HT1080 (cell line): ENCODE measurements at regions not wholly inside any gene's neighbourhood (a gene's known extent, or its start where the extent isn't known, plus 50 kb on each side); places are given as distances from the start of the nearest gene placed in this dataset.
A peak's percentile ranks its signal among the peaks of the same experiment; 100 is the strongest.
"Not testable (repeated sequence)": the region's sequence is repeated elsewhere in the genome, so short reads cannot be mapped to it uniquely, and the experiment has no call there.

Experiments used
- DNase-seq: peaks from one replicate; pipeline ENCODE4 v3.0.0-alpha.2; 2015; ENCODE audit warnings: low read depth

DNA sequence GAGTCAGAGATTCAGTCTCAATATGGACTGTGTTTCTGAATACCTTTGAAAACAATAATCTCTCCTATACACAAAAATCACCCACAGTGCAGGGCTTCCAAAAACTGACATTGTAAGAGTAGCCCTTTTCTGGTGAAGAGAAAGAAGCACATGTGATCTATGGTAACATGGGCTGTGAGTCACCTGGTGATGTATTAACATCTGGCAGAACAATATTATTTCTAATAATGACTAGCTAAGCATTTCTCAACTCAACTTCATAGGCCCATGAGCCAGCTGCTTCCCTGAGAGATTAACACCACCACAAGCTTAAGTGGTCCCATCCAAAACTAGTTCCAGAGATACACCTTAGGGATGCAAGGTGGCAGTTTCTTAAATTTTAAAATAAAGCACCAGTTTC, 331.0 kb upstream of the NRP1 start:
- DNase-seq, result no peak

- no peak for DNase-seq
Observed at GRCh38 chr10:33664070-33664469, 329.6 kb upstream of the NRP1 start.

DNA sequence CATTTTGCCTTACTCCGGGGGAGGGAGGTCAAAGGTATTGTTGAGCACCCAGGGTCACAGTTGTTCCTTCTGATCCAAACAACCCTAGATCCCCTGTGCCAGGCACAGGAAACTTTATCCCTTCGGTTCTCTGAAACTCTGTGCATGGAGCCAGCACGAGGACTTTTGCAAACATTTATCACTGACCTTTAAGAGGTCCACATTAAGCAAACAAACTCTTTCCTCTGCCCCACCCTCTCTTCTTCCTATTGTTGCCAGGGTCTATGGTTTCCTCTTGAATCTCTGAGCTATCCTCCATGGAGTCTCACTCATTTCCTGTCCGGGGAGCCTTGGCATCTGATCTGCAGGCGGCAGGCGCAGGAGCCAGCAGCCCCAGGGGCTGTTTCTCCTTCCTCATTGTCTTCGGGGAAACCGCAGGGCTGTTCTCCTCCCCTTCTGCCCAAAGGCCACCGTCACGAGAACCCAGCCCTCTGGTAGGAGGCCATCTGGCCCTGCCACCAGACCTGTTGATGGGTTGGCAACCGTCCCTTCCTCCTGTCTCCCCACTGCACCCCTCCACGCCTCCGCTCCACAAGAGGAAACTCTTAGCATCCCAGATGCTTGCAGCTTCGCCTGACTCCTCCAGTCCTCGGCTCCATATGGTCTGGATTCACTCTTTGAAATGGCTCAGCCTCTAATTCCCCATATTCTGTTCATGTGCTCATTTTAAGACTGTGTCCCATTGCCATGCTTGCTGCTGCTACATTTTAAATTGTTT, 327.3 kb upstream of the NRP1 start:
- DNase-seq, result peak; percentile 93

DNA sequence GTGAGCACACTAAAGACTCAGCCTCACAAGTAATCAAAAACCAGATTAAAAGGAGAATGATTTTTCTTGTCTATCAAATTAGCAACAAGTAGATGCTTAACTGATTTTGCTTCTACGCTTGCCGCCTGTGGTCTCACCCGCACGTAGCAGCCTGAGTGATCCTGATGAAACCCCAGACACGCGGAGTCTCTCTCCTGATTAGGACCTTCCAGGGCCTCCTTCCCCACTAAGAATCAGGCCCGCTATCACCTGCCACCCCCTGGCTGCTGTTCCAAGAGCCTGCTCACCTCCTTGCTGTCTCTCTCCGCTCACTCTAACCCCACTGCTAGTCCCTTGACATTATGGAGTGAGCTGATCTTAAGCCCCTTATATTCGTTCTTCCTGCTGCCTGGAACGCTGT, 325.9 kb upstream of the NRP1 start:
- DNase-seq, result no peak

DNA sequence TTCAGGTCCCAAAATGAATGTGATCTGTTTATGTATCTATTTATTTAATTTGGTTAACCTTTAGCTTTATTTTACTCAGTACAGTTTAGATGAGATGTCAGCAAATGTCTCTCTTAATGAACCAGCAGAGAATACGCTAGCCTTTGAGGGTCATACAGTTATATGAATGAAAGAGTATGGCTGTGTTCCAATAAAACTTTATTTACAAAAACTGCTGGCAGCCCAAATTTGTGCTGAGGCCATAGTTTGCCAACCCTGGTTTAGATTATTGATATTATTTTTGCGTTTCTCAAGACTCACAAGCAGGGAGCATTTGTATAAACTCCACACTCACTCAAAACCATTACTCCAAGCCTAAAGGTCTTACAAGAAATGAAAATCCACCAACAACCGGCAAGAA, 323.4 kb upstream of the NRP1 start:
- no peak for DNase-seq

DNA sequence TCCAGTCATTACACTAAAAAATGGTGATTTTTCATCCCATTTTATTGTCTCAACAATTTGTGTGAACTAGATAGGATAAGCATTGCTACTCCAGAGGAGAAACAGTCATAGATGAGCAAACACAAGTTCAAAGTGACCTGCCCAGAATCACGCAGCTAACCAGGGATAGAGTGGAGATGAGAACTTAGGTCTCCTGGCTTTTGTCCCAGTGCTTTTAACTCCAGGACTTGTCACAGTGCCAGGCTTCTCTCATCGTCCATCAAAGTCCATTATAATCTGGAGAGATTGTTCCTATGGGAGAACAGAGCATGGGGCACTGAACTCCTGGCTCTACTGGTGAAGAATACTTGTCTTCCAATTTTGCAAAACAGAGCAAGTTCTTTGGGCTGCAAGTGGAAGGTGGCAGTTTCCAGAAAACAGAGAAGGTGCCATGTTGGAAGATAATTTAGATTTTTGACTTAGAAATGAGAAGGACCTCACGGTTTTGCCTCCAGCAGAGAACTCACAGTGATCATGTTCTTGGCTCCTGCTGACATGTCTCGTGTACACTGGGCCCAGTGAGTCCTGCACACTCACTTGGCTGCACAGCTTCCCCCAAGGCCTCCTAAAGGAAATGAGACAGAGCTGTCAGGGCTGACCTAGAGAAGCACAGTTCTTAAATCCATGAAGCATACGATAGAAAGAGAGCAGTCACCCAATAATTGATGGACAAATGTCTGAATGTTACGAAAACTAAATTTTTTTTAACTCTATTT, 322.9 kb upstream of the NRP1 start:
- peak; percentile 33 for DNase-seq

GRCh38 chr10:33655921-33656320, 321.5 kb upstream of the NRP1 start:
- DNase-seq, result no peak

GRCh38 chr10:33655165-33655815, 320.8 kb upstream of the NRP1 start:
- no peak for DNase-seq

DNA sequence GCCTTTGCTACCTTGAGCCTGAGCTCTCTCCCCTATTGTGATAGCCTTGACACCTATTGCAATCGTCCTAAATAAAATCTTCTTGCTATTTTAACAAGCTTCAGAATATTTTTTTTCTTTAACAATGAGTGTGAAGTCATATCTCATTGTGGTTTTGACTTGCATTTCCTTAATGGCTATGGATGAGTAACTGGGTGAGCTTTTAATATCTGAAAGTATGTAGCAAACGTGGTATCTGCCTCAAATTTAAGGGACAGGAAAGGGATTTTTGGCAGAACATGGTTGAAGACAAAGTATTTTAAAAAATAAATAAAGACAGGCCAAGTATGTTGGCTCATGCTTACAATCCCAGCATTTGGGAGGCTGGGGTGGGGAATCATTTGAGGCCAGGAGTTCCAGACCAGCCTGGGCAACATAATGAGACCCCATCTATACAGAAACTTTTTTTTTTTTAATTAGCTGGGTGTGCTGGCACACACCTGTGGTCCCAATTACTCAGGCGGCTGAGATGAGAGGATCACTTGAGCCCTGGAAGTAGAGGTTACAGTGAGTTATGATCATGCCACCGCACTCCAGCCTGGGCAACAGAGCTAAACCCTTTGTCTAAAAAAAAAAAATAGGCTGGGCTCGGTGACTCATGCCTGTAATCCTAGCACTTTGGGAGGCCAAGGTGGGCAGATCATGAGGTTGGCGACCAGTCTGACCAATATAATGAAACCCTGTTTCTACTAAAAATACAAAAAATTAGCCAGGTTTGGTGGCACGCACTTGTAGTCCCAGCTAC, 319.3 kb upstream of the NRP1 start:
- DNase-seq, result peak; percentile 84

DNA sequence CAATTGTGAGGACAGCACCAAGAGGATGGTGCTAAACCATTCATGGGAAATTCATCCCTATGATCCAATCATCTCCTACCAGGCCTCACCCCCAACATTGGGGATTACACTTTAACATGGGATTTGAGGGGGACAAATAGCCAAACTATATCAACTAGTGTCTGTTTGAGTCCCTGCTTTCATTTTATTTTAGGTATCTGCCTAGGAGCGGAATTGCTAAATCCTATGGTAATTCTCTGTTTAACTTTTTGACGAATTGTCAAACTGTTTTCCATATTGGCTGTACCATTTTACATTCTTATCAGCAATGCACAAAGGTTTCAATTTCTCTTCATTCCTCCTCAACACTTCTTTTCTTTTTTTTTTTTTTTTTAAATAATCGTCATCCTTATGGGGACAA, 318.4 kb upstream of the NRP1 start:
- no peak for DNase-seq

- not testable (repeated sequence) for DNase-seq
Observed at GRCh38 chr10:33650131-33650530, 315.7 kb upstream of the NRP1 start.

GRCh38 chr10:33643042-33643441, 308.6 kb upstream of the NRP1 start:
- DNase-seq, result peak; percentile 56

- no peak for DNase-seq
Observed at GRCh38 chr10:33638891-33639290, 304.4 kb upstream of the NRP1 start.

DNA sequence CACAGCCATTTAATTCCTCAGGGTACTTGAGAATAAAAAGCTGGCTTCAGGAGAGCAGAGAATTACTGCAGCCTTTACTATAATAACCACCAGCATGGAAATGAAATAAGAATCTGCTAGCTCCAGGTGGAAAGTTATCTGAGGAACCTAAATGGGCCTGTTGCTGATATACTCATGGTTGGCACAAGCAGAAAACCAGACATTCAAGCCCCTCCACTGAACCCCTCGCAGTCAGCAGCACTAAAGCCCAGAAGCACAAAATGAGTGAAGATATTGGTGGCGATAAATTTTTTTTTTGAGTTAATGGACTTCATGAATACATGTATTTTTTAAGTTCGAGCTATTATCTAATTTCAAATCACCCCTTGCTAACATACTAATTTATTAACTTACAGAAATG, 303.9 kb upstream of the NRP1 start:
- DNase-seq, result no peak

DNA sequence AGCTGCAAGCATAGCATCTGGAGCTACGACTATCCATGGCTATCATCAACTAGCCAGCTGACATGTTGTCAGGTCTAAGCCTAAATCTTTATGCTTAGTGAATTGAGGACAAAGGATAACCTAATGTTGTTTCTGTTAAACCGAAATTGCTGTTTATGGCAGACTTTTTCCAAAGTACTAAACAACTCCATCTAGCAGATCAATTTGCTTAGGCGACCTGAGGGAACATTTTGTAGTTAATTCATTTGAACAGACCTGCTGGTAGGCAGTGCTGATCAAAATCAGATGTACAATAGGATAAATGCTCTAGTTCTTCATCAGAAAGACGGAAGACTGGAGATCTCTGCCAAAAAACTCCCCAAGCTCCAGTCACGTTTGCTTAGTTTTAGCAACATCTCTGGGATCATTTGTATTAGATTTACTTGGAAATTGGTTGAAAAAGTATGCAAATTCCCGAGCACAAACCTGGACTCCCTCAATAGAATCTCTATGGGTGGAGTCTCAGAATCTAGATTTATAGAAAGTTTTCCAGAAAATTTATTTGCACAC, 301.6 kb upstream of the NRP1 start:
- DNase-seq, result no peak

DNA sequence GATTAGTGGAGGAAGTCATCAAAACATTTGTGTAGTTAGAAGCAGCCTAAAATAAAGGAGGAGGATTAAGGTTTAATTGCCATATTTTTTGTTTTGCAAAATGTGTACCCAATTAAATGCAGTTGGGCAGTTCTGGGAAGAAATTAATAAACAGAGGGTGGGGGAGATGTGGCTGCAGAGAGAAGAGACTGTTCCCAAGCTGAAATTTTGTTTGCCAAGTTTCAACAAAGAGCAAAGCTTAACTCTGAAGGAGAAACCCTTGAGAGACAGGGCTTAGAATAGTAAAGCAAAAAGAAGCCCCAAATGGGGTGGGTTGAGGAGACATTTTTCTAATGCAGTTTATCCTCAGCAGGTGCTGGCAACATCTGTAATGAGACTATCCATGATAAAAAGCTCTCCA, 298.0 kb upstream of the NRP1 start:
- no peak for DNase-seq

GRCh38 chr10:33631991-33632390, 297.5 kb upstream of the NRP1 start:
- no peak for DNase-seq

GRCh38 chr10:33630761-33631160, 296.3 kb upstream of the NRP1 start:
- no peak for DNase-seq

DNA sequence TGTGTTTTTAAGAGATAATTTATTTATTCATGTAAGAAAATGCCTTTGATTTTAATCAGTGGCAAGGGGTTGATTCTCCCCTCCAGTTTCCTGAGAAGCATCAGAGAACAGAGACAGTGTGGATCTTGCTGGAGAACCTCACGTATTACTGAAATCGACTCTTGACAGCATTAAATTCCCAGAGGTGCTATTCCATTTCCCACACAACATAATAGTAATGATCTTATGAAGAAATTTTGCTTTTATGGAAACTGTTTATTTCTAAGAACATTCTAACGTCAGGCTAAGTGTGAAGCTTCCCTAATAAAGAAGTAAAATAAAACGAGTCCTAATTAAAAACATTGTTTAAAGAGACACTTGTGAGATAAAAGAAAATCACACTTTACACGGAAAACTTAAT, 293.1 kb upstream of the NRP1 start:
- no peak for DNase-seq

DNA sequence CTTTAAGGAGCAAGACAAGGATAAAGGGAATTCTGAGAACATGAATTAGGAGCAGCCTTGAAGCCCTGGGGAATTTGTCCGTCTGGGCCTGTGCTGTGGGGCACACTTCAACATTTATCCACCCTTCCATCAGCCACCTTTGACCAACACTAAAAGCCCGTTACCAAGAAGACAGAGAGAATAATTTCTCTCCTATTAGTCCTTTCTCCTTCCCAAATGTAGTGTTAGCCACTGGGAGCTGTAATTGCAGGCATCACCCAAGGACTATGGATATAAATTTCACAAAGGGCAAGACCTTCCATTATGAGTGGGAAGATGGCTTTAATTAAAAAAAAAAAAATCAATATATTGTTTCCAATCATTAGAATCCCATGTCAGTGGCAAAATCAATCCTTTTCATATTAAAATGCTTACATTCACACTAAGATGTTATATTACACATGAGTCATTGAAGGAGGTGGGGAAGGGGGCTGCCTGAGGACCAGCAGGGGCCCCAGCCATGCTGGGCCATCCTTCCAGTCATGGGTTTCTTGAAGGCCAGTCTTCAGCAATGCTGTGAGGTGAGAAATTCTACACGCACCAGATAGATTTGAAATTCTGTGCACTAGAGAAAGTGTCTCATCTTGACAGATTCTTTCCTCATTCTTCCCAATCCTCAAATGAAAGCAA, 292.5 kb upstream of the NRP1 start:
- DNase-seq, result no peak

DNA sequence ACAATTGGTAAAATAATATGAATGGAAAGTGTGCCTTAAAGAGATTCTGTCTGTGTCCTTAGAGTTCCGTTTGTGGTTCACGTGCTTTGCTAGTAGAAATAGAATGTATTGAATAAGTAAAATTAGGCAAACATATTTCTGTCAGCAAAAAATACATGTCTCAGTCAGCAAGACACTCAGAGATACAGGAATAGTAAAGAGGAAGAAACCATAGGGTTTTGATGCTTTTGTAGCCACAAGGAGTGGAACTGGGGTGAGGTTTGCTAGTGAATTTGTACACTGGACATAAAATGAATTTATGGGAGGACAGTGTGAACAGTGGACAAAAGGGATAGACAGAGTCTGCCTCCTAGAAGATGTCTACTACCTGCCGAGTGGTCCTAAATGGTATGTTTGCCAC, 289.2 kb upstream of the NRP1 start:
- DNase-seq, result no peak
